H1 (cell line): ENCODE measurements at regions not wholly inside any gene's neighbourhood (a gene's known extent, or its start where the extent isn't known, plus 50 kb on each side); places are given as distances from the start of the nearest gene placed in this dataset.

Experiments
- CTCF ChIA-PET: fragments of 300-600 bp; sonication (Branson Sonifier 250); formaldehyde crosslinking; loops from one replicate; lab custom pipeline; 2021; ENCODE audit not compliant: partially characterized antibody; lab: Charles Lee
- POLR2A ChIA-PET: fragments of 300-600 bp; sonication (Branson Sonifier 250); formaldehyde crosslinking; loops from one replicate; lab custom pipeline; 2021; ENCODE audit warnings: inconsistent platforms; ENCODE audit not compliant: partially characterized antibody; lab: Charles Lee
- DNase-seq, 2 experiments: peaks; one replicate each; pipeline versions ENCODE4 v3.0.0 to v3.0.0-alpha.2; 2010 to 2022; ENCODE audit warnings: low spot score in 2 of 2, low read depth in 1 of 2, mixed read lengths in 1 of 2
- FAIRE-seq: peaks from 2 replicates; lab custom pipeline; 2011; peaks lifted over from hg19 to GRCh38; lab: Jason Lieb, UNC
- H2AFZ ChIP-seq: 2 replicates; pipeline ENCODE4 v1.8.1; 2012; ENCODE audit warnings: low read length, inconsistent platforms
- H2AK5ac ChIP-seq: 2 replicates; pipeline ENCODE4 v1.6.1; 2013; ENCODE audit warnings: low read depth, low read length
- H2BK120ac ChIP-seq: replicated peaks from 2 replicates; pipeline ENCODE3; 2013; ENCODE audit warnings: low read depth, low read length, inconsistent platforms
- H2BK12ac ChIP-seq: 2 replicates; pipeline ENCODE4 v1.6.1; 2013; ENCODE audit warnings: low read depth, low read length
- H2BK15ac ChIP-seq: 2 replicates; pipeline ENCODE4 v1.6.1; 2013; ENCODE audit warnings: low read length
- H2BK20ac ChIP-seq: 2 replicates; pipeline ENCODE4 v1.6.1; 2013; ENCODE audit warnings: low read length
- H2BK5ac ChIP-seq: 2 replicates; pipeline ENCODE4 v1.6.1; 2013; ENCODE audit warnings: low read depth, low read length
- H3K14ac ChIP-seq: 2 replicates; pipeline ENCODE4 v1.6.1; 2013; ENCODE audit warnings: inconsistent platforms; ENCODE audit not compliant: insufficient read length
- H3K18ac ChIP-seq: 2 replicates; pipeline ENCODE4 v1.6.1; 2013; ENCODE audit warnings: low read length; ENCODE audit errors: extremely low read depth
- H3K23ac ChIP-seq: 2 replicates; pipeline ENCODE4 v1.6.1; 2013; ENCODE audit warnings: inconsistent platforms; ENCODE audit not compliant: insufficient read length
- H3K23me2 ChIP-seq: 2 replicates; pipeline ENCODE4 v1.6.1; 2013; ENCODE audit warnings: low read depth, low read length
- H3K27ac ChIP-seq: 2 replicates; pipeline ENCODE4 v1.6.1; 2011; ENCODE audit warnings: low read depth, low read length, inconsistent platforms
- H3K27me3 ChIP-seq, 4 experiments: replicated peaks in 1 of 4; 1 replicate in 1 of 4; 2 replicates in 3 of 4; pipeline versions ENCODE4 v1.6.1 to v1.8.1; 2011 to 2013; ENCODE audit warnings: low read length in 3 of 4, mild to moderate bottlenecking in 3 of 4, inconsistent platforms in 2 of 4, mixed read lengths in 2 of 4, moderate library complexity in 1 of 4; ENCODE audit not compliant: control insufficient read depth in 3 of 4, insufficient read depth in 3 of 4; ENCODE audit errors: extremely low read depth in 1 of 4
- H3K36me3 ChIP-seq, 4 experiments: 2 replicates each; pipeline versions ENCODE4 v1.6.1 to v1.8.1; 2011 to 2013; ENCODE audit warnings: mild to moderate bottlenecking in 4 of 4, low read length in 3 of 4, moderate library complexity in 2 of 4, control low read depth in 1 of 4, inconsistent platforms in 1 of 4; ENCODE audit not compliant: insufficient read depth in 4 of 4, control insufficient read depth in 2 of 4
- H3K4ac ChIP-seq: replicated peaks from 2 replicates; pipeline ENCODE3; 2013; ENCODE audit warnings: low read length, low read depth, mixed read lengths, inconsistent platforms; ENCODE audit not compliant: insufficient read length
- H3K4me1 ChIP-seq, 4 experiments: replicated peaks in 1 of 4; 1 replicate in 1 of 4; 2 replicates in 3 of 4; pipeline versions ENCODE4 v1.6.1 to v1.8.1; 2011 to 2013; ENCODE audit warnings: low read length in 3 of 4, inconsistent platforms in 2 of 4, mixed read lengths in 1 of 4; ENCODE audit not compliant: insufficient read depth in 4 of 4, control insufficient read depth in 3 of 4
- H3K4me2 ChIP-seq, 2 experiments: 2 replicates each; pipeline versions ENCODE4 v1.6.1 to v1.8.1; 2011 to 2013; ENCODE audit warnings: low read depth in 2 of 2, low read length in 2 of 2, control low read depth in 1 of 2, inconsistent platforms in 1 of 2, mild to moderate bottlenecking in 1 of 2; ENCODE audit not compliant: insufficient read depth in 1 of 2
- H3K4me3 ChIP-seq, 4 experiments: fragments of 200-600, 300-600 bp in 1 of 4; sonication (generic), shearing (Covaris generic), sonication (Bioruptor Twin) in 1 of 4; 2 replicates each; pipeline versions ENCODE4 v1.5.1 to v1.8.1; 2011 to 2016; ENCODE audit warnings: low read length in 4 of 4, low read depth in 3 of 4, control low read depth in 2 of 4, inconsistent platforms in 2 of 4, mild to moderate bottlenecking in 2 of 4, mixed read lengths in 1 of 4, moderate library complexity in 1 of 4; ENCODE audit not compliant: insufficient read depth in 2 of 4; ENCODE audit errors: extremely low read depth in 1 of 4
- H3K56ac ChIP-seq: replicated peaks from 2 replicates; pipeline ENCODE3; 2013; ENCODE audit warnings: low read depth, mild to moderate bottlenecking, mixed read lengths, low read length, inconsistent platforms; ENCODE audit not compliant: insufficient read length
- H3K79me1 ChIP-seq: 2 replicates; pipeline ENCODE4 v1.6.1; 2013; ENCODE audit warnings: low read depth, low read length, control low read depth
- H3K79me2 ChIP-seq, 2 experiments: 2 replicates each; pipeline versions ENCODE4 v1.6.1 to v1.8.1; 2012 to 2013; ENCODE audit warnings: low read length in 2 of 2, mild to moderate bottlenecking in 2 of 2, inconsistent platforms in 1 of 2; ENCODE audit not compliant: insufficient read depth in 2 of 2, control insufficient read depth in 1 of 2
- H3K9ac ChIP-seq, 4 experiments: replicated peaks in 1 of 4; 1 replicate in 1 of 4; 2 replicates in 3 of 4; pipeline versions ENCODE4 v1.6.1 to v1.8.1; 2011 to 2013; ENCODE audit warnings: low read depth in 3 of 4, low read length in 3 of 4, control low read depth in 2 of 4, mild to moderate bottlenecking in 2 of 4, moderate library complexity in 2 of 4, inconsistent platforms in 1 of 4; ENCODE audit errors: extremely low read depth in 1 of 4
- H3K9me3 ChIP-seq, 2 experiments: 2 replicates each; pipeline versions ENCODE4 v1.6.1 to v1.8.1; 2012 to 2013; ENCODE audit warnings: mild to moderate bottlenecking in 2 of 2, moderate library complexity in 2 of 2, control low read depth in 1 of 2, inconsistent platforms in 1 of 2, low read depth in 1 of 2, low read length in 1 of 2, mixed read lengths in 1 of 2; ENCODE audit not compliant: insufficient read depth in 2 of 2
- H4K20me1 ChIP-seq, 2 experiments: replicated peaks in 1 of 2; 2 replicates each; pipeline versions ENCODE3 to v1.8.1; 2011 to 2013; ENCODE audit warnings: inconsistent platforms in 2 of 2, low read length in 2 of 2, mild to moderate bottlenecking in 1 of 2; ENCODE audit not compliant: insufficient read depth in 2 of 2, control insufficient read depth in 1 of 2
- H4K5ac ChIP-seq: 2 replicates; pipeline ENCODE4 v1.6.1; 2013; ENCODE audit warnings: low read length, low read depth, mixed read lengths, inconsistent platforms; ENCODE audit not compliant: insufficient read length
- H4K8ac ChIP-seq: 2 replicates; pipeline ENCODE4 v1.8.0; 2013; ENCODE audit warnings: mild to moderate bottlenecking, moderate library complexity, low read length, inconsistent platforms; ENCODE audit not compliant: insufficient read depth; ENCODE audit errors: extremely low read depth
- H4K91ac ChIP-seq: replicated peaks from 2 replicates; pipeline ENCODE3; 2013; ENCODE audit warnings: low read length, mixed read lengths, inconsistent platforms; ENCODE audit not compliant: insufficient read length
- BRCA1 ChIP-seq: IDR thresholded peaks from 2 replicates; pipeline ENCODE4 v1.6.1; 2012; ENCODE audit warnings: low read depth, low read length, improper control_type of control experiment
- CBX5 ChIP-seq: fragments of 300-800, 300-1000 bp; sonication (generic); IDR thresholded peaks from 2 replicates; pipeline ENCODE4 v1.7.1; 2016; ENCODE audit warnings: antibody characterized with exemption, low read length, low read depth
- CTCF ChIP-seq, 3 experiments: IDR thresholded peaks; 1 replicate in 2 of 3; 2 replicates in 1 of 3; pipeline versions ENCODE4 v1.5.1 to v1.6.1; 2011; ENCODE audit warnings: low read length in 3 of 3, mild to moderate bottlenecking in 3 of 3, inconsistent platforms in 2 of 3, low read depth in 1 of 3, moderate library complexity in 1 of 3; ENCODE audit not compliant: insufficient read depth in 1 of 3; ENCODE audit errors: control extremely low read depth in 1 of 3
- RFX5 ChIP-seq: IDR thresholded peaks from 2 replicates; pipeline ENCODE4 v1.6.1; 2011; ENCODE audit warnings: low read depth, low read length, improper control_type of control experiment, borderline replicate concordance
- WGBS, 2 experiments: shearing (Covaris generic) in 1 of 2; methylation state at CpG; one replicate each; pipeline versions ENCODE4 v1.1.6 to v1.1.7; 2013 to 2015; ENCODE audit warnings: low lambda C conversion rate in 2 of 2, mixed read lengths in 2 of 2, inconsistent platforms in 1 of 2, low coverage in 1 of 2, missing lambda C conversion rate in 1 of 2; ENCODE audit not compliant: insufficient replicate concordance in 2 of 2, insufficient coverage in 1 of 2, insufficient read length in 1 of 2; ENCODE audit errors: extremely low coverage in 1 of 2, missing lambda C conversion rate in 1 of 2; 5-methylcytosine and 5-hydroxymethylcytosine counted together

- no peaks in the 10 kb centered on the region for H3K9me3 ChIP-seq
- no peak overlapping the region for H3K4ac ChIP-seq
- no peak overlapping the region for H3K27ac ChIP-seq
- no peak overlapping the region for H3K9ac ChIP-seq
- no peaks in the 10 kb centered on the region for H3K23me2 ChIP-seq
- no peak overlapping the region for H2BK20ac ChIP-seq
- H2AFZ ChIP-seq, result no peak overlapping the region
- no peak overlapping the region for H2BK120ac ChIP-seq
- CTCF ChIA-PET, result interaction anchor here (0.5 to 3.0 kb wide), 5 partner anchors 10 to 791 kb away, joined by 3 to 18 read pairs (median 5); no protein-coding TSS in a partner anchor
- H3K14ac ChIP-seq, result no peak overlapping the region
- no peak overlapping the region for H3K18ac ChIP-seq
- H3K27me3 ChIP-seq, result no peaks in the 10 kb centered on the region
- no peak overlapping the region for H3K4me2 ChIP-seq
- H2AK5ac ChIP-seq, result no peak overlapping the region
- no peaks in the 10 kb centered on the region for H4K20me1 ChIP-seq
- no peak overlapping the region for H2BK15ac ChIP-seq
- no peak overlapping the region for H4K8ac ChIP-seq
- no peak overlapping the region for H2BK5ac ChIP-seq
- H3K79me2 ChIP-seq, result no peaks in the 10 kb centered on the region
- H3K36me3 ChIP-seq, result no peaks in the 10 kb centered on the region
- 75% methylated on average over 1 of the region's 1 CpG; no CpG with 5 or more reads in 1 of the 2 experiments for WGBS, 2 experiments
- no peak overlapping the region for H4K5ac ChIP-seq
- H4K91ac ChIP-seq, result no peak overlapping the region
- H3K56ac ChIP-seq, result no peak overlapping the region
- no peak overlapping the region for H2BK12ac ChIP-seq
- no peak overlapping the region for H3K23ac ChIP-seq
- H3K79me1 ChIP-seq, result no peaks in the 10 kb centered on the region
- H3K4me1 ChIP-seq, result no peaks in the 10 kb centered on the region
- no peak overlapping the region for H3K4me3 ChIP-seq
- DNase-seq (no peak), FAIRE-seq (no peak)
- POLR2A ChIA-PET, result no interaction called here
- TF ChIP-seq RFX5 (no peak), CTCF (IDR thresholded peaks at IDR 0.05; ENCODE audit: control extremely low read depth in 1 of 3, insufficient read depth in 1 of 3, low read depth in 1 of 3, low read length in 3 of 3) (peak in 1 of 3 experiments; percentile 38; a peak in 1 of 4 replicates), CBX5 (no peak), BRCA1 (no peak)
Observed at GRCh38 chr13:82739881-82740280, 1142.4 kb downstream of the SLITRK1 start.
